Stimulated activated CD8-positive, alpha-beta memory T cell treated with anti-CD3 and anti-CD28 coated beads, Interleukin-7, amount 100 ng/mL, for 1 hour (primary cell): ENCODE measurements at regions not wholly inside any gene's neighbourhood (a gene's known extent, or its start where the extent isn't known, plus 50 kb on each side); places are given as distances from the start of the nearest gene placed in this dataset.
"Not testable (repeated sequence)": the region's sequence is repeated elsewhere in the genome, so short reads cannot be mapped to it uniquely, and the experiment has no call there.

Source experiments
- DNase-seq, 2 donors: peaks; one replicate each; pipeline ENCODE4 v3.0.0-alpha.2; 2020; ENCODE audit warnings: low read depth in 2 of 2

GRCh38 chr2:16109821-16110310 is 169.5 kb downstream of the MYCN start:
- DNase-seq = no peak

GRCh38 chr2:16109368-16109820 is 169.0 kb downstream of the MYCN start:
- DNase-seq = no peak

GRCh38 chr2:16107246-16107645 is 166.9 kb downstream of the MYCN start:
- DNase-seq = no peak

GRCh38 chr2:16106619-16107018 is 166.3 kb downstream of the MYCN start:
- DNase-seq = no peak

GRCh38 chr2:16105669-16106281 is 165.4 kb downstream of the MYCN start:
- no peak for DNase-seq

- no peak for DNase-seq
Observed at GRCh38 chr2:16104949-16105668, 164.8 kb downstream of the MYCN start.

- DNase-seq = no peak
Observed at GRCh38 chr2:16104315-16104948, 164.1 kb downstream of the MYCN start.

GRCh38 chr2:16103614-16104314 is 163.4 kb downstream of the MYCN start:
- DNase-seq = no peak

- no peak for DNase-seq
Observed at GRCh38 chr2:16102976-16103380, 162.6 kb downstream of the MYCN start.

- no peak for DNase-seq
Observed at GRCh38 chr2:16102358-16102975, 162.1 kb downstream of the MYCN start.

- no peak for DNase-seq
Observed at GRCh38 chr2:16101196-16101595, 160.8 kb downstream of the MYCN start.

GRCh38 chr2:16100006-16100405 is 159.7 kb downstream of the MYCN start:
- no peak for DNase-seq

GRCh38 chr2:16099326-16099725 is 159.0 kb downstream of the MYCN start:
- DNase-seq = no peak

GRCh38 chr2:16096962-16097361 is 156.6 kb downstream of the MYCN start:
- DNase-seq = no peak

GRCh38 chr2:16095483-16095882 is 155.1 kb downstream of the MYCN start:
- DNase-seq = not testable (repeated sequence)

- no peak for DNase-seq
Observed at GRCh38 chr2:16094811-16095210, 154.5 kb downstream of the MYCN start.

GRCh38 chr2:16093639-16094529 is 153.5 kb downstream of the MYCN start:
- DNase-seq = no peak

- no peak for DNase-seq
Observed at GRCh38 chr2:16092861-16093638, 152.7 kb downstream of the MYCN start.

GRCh38 chr2:16091576-16092282 is 151.4 kb downstream of the MYCN start:
- DNase-seq = no peak
